ENCODE measurements at regions not wholly inside any gene's neighbourhood (a gene's known extent, or its start where the extent isn't known, plus 50 kb on each side); places are given as distances from the start of the nearest gene placed in this dataset.

DNA sequence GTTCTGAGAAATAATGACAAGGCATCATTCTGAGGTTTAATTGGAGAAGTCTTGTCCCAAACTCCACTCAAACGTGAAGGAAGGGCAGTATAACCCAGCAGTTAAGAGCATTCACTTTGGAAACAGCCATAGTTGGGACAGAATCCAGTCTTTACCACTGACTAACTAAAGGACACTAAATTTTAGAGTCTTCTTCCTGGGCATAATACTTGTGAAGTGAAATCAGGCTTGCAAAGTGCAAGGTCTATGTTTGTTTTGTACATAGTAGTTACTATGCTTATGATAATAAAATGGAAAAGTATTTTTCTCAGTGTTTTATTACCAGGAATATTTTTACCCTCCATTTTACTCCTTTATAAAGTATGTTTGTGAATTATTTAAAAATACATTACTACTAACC, 748.2 kb upstream of the ID2 start:
- no peak for DNase-seq (ENCODE audit: low spot score)

DNA sequence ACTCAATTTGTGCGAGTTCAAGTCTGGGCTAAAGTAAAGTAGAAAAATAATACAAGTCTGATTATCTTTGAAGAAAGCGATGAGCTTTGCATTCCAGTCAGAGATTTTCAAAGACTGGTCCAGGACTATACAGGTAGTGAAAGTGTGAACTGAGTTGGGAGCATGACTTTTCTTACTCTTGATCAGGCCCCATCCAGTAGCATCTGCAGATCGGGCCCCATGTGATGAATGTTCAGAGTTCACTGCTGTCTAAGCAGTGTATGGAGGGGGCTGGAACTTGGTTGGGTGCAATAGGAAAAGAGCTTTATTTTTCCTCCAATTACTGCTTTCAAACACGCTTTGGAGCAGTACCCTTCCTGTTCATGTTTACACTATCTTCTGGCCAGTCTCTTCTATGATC, 747.4 kb upstream of the ID2 start:
- DNase-seq (ENCODE audit: low spot score) = no peak

DNA sequence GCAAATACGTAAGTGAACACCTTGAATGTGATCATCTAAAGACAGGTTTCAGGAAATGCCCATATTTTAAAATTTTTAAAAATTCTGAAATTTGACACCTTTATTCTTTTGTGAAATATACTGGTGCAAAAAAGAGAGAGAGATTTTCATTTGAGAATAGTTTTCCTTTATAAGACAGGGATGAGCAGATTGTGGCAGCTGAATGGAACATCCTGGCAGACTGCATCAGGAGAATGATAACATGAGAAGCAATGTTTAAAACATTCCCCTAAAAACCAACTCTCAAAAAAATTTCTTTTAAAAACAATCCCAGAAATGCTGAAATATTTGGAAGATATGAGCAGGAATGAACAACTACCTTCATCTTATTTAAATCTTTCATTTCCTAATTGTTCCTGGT, 744.8 kb upstream of the ID2 start:
- no peak for DNase-seq (ENCODE audit: low spot score)

DNA sequence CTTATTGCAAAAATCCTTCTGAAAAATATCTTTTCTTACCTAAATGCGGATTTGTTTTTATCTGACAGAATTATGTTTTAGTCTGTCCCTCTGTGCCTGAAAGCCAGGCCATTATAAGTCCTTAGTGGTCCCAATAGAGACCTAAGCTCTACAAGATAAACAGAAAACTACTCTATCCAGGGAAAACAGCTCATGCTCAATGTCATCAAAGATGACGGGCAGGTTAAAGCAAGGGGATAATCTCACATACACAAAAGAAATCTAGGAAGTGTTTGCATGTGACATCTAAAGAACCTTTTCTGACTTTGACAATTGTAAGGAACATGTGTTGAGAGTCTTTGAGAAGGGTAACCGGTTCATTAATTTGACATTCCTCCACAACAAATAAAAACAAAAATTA, 741.1 kb upstream of the ID2 start:
- DNase-seq (ENCODE audit: low spot score) = no peak

DNA sequence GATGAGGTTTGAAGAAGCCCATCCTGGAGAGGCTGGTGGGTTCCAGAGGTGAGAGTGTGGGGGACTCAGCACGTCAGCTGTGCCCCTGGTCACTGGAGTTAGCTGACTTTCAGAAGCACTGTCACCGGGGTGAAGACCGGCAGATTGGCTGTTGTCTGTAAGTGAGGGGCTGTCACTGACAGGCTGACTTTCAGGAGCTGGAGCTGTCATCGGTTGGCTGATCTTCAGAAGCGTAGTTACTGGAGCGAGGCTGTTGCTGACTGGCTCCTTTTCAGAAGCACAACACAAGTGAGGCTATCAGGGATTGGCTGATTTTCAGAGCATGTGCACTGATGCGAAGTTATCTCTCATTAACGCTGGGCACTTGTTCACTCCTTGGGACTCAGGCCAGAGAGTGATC, 738.4 kb upstream of the ID2 start:
- no peak for DNase-seq (ENCODE audit: low spot score)

DNA sequence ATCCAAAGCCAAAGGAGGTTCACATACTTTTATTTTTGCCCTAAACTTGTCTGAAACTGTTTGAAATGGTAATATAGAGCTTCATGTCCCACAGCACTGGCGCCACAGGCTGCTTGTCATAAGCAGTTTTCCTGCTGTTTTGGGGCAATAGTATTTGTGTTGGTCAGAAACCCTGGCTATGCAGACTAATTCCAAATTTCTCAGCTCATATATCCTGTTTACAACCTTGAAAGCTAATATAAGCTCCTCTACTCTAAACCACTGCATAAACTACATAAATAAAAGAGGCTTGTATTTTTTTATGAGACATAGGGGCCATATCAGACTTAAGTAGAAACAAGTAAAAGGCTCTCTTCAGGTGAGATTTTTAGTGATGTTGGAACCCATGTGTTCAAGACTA, 736.8 kb upstream of the ID2 start:
- no peak for DNase-seq (ENCODE audit: low spot score)

DNA sequence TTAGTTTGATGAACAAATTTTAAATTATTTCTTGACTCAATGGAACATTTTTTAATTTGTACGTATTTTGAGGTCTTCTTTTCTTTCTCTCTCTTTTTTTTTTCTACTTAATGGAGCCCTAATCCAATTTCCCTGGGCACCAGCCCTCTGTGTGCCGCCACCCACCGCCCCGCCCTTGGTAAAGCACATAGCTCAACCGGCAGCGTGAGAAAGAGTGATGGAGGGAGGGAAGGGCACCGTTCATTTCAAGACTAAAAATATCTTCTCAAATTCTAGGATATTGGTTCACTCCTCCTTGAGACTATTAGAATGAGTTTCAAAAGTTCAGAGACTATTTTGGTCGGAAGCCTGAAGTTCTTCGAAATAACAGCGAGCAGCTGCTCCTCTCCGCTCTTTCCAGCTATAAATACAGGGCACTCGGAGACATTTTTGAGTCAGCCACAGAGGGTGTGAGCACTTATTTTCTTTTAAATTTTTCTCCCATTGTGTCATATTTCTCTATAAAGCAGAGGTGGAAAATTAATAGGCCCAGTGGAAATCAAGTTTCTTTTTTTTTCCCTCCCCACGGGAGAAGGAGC, 731.7 kb upstream of the ID2 start:
- DNase-seq (ENCODE audit: low spot score) = no peak

DNA sequence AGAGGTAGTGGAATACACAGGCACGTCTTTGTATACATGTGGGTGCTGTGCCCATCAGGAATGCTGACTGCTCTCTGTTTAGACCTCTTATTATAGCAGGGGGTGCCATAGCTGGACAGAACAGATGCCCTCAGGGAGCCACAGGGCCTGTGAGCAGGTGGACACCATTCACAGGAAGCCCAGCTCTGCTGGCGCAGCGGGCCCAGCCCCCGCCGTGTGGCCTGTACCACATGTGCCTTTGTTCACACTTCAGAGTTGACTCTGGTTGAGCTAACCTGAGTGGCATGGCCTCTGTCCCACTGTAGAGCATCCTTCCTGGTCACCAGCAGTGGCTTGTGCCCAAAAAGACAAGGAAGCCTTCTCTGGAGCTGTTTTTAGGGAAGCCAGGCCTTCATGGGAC, 730.9 kb upstream of the ID2 start:
- DNase-seq (ENCODE audit: low spot score) = no peak

DNA sequence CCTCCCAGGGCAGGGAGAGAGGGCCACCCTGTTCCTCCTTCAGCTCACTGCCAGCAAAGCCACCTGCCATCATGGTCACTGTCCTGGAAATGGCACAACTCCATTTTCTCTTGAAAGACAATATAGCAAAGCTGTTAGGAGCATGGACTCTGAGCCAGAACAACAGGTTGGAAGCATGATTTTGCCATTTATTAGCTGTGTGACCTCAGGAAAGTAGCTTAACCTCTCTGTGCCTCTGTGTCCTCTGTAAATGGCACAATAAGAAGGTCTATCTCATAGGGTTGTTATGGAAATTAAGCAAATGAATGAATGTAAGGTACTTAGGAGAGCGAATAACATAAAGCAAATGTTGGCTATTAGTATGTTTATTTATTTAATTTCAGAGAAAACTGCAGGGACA, 730.4 kb upstream of the ID2 start:
- no peak for DNase-seq (ENCODE audit: low spot score)

DNA sequence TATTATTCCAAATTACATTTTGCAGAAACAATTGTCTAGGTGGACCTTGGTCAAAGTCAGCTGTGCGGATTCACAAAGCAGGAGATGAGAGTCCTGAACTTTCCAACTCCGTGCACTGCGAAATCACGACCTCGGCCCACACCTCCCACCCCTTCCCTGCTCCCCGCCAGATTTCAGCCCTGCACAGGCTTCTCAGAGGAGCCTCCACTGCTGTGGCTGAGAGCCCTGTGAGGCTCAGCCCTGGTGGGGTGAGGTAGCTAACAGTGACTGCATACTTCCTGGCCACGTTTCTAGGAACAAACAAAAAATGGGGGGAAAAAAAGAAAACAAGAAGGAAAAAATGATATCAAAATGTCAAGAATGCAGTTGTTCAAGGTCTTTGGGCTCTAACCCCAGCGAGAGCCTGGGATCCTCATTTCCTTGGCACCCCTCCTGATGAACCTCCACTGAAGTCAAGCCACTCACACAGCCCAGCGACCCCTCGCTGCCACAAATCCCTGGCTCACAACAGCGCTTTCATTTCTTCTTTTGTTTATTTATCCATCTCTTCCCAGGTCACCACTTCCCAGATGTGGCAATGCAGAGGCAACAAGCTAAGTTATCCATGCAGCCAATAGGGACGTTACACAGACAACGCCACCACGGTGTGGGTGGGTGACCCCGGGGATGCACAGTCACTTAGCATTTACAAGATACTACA, 729.7 kb upstream of the ID2 start:
- no peak for DNase-seq (ENCODE audit: low spot score)

DNA sequence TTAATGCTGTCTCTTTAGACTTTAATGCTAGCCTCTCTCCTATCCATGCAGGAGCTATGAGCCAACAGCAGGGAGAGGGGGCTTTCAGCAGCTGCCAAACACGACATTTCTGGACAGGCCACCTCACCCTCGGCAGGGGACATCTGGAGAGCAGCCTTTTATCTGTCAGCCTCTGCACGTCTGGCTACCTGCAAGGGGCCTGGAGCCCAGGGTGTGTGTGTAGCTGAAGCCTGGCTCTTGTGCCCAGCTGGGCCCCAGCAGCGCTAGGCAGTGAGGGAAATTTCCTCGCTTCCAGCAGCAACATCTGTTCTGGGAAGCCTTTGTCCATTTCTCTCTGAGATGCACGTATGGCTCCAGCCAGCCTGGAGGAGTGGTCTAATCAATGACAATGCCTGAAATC, 728.7 kb upstream of the ID2 start:
- DNase-seq (ENCODE audit: low spot score) = no peak

DNA sequence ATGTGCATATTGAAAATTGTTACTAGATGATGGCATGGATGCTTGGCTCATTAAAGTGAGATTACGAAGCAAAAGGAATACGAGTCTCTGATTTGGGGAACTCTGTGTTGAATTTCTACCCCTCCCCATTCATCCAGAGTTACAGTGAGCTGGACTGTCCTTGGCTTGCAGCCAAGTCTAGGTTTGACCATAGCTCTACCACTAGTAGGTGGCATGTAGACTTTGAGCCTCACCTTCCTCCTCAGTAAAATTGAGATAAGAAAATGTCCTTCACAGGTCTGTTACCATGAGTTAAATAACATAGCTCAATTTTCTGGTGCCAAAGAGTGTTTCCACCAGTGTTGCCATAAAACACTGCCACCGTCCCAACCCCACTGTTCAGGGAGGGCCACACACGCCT, 727.6 kb upstream of the ID2 start:
- DNase-seq (ENCODE audit: low spot score) = no peak

DNA sequence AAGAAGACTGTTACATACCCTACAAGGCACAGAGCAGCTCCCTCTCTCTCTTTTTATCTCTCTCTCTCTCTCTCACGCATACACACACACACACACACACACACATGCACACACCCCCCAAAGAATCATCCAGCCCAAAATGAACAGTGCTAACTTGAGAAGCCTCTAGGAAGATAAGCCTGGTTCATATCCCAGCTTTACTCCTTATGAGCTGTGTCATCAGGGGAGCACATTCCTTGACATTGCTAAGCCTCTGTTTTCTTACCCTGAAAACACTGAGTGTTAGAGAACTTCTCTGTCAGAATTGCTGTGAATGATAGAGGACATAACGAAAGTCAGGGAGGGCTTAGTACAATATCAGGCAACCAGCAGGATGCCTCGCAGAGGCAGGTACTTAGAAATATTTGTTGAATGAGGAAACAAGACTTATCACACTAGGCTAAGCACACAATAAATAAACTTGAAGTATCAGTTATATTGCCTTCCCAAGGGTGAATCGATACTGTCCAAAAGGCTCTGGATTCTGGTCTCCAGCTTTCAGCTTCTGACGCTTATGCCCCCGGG, 725.6 kb upstream of the ID2 start:
- no peak for DNase-seq (ENCODE audit: low spot score)

DNA sequence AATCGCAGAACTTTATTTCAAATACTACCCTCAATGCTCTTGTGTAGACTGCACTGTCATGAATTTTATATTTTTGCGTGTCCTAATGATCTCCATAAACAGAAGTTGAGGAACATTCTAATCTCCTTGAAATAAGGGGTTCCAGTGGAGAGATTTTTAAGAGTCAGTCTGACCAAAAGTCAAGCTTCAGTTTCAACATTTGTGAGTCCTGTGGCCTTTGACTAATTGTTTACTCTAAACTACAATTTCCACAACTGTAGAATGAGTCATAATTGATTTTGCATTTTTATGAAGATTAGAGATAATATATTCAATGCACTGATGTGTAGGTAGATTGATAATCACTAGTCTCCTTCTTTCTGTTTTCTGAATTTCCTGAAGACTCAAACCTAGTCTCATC, 720.3 kb upstream of the ID2 start:
- DNase-seq (ENCODE audit: low spot score) = no peak

DNA sequence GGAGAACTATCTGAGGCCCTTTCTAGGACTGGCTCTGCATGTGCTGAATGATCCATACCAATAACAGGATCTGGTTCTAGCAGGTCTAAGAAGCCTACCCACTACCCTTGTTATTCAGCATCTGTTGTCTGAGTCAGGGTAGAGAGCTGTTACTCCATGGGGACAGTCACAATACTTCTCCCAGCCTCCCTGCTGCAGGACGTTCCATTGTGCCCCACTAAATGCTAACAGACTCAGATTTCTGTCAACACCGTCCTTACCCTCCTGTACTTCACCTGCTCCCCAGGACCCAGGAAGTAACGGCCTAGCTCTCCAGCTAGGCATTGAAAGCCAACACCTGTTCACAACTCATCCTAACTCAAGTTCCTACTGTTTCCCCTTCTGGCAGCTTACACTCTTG, 719.7 kb upstream of the ID2 start:
- no peak for DNase-seq (ENCODE audit: low spot score)

DNA sequence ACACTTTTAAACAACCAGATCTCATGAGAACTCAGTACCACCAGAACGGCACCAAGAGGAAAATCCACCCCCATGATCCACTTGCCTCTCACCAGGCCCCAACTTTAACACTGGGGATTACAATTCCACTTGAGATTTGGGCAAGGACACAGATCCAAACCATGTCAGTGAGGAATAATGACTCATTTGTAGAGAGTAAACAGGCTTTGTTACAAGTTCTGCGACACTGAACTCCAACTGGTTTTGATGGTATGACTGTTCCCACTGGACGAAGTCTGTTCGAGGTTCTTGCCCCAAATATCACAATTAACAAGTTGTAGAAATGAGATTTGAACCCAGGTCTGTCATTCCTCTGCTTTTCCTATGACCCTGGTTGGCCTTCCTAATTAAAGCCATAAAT, 718.1 kb upstream of the ID2 start:
- DNase-seq (ENCODE audit: low spot score) = no peak

DNA sequence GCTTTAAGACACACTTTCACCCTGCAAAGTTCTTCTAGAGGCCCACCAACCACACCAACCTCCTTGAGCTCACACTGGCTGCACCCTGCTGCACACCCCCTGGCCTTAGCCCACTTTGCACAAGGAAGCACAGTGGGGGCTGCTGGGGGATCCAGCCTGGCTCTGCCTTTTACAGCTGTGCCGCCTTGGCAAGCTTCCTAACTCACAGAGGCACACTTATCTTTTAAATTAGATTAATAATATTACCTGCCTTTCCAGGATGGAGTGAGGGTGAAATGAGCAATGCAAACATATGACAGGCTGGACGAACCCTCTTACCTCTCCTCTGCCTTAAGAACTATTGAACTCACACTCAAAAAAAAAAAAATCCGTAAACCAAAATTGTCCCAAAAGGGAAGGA, 715.8 kb upstream of the ID2 start:
- no peak for DNase-seq (ENCODE audit: low spot score)

DNA sequence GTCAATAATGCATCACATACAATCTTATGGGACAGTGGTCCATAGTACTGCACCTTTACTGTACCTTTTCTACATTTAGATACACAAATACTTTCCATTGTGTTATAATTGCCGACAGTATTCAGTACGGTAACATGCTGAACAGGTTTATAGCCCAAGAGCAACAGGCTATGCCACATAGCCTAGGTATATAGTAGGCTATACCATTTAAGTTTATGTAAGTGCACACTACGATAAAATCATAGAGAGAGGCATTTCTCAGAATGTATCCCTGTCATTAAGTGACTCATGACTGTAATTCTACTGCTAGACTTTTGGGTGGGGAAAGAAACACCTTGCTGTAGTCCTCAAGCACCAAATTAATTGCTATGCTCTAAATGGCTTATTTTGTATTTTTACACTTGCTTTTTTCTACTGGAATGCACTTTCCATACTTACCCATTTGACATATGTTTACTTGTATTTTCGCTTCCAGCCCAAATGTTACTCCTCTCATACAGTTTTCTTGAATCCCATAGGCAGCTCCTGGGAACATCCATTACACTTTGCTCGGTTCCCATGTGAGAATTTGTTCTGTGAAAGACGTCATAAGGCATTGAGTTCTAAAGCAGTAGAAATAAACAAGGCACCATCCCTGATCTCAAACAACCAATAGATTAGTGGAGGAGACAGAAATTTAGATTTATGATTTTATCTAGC, 714.0 kb upstream of the ID2 start:
- DNase-seq (ENCODE audit: low spot score) = no peak

DNA sequence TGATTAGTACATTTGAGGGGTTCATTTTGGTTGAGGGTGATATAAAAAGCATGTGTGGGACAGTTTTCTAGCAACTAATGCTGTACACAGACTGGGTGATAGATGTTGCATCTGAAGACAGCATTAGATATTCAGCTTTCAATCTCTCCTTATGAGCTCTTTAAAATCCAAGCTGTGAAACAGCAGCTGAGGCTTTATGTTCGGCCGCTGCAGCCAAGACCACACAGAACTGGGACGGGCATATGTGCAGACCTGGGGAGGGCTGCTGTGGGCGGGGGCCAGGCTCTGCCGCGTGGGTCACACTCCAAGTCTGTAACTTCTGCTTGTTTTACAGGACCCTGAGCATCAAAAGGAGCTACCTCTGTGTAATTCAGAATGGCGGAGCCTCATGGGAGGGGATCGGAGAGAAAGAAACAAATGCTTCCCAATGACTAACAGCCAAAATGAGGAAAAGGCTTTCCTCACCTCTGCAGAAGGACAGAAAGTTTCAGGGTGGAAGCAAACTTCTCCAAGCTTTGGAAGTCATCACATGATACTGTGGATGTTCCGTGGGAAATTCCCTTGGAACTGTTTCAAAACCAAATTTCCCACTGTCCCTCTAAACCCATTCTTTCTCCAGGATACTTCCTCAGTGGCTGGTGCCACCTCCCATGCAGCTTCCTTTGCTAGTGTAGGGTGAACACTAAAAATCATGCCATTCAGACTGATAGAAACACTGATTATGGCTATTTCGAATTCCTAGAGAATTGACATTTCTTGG, 711.9 kb upstream of the ID2 start:
- no peak for DNase-seq (ENCODE audit: low spot score)

DNA sequence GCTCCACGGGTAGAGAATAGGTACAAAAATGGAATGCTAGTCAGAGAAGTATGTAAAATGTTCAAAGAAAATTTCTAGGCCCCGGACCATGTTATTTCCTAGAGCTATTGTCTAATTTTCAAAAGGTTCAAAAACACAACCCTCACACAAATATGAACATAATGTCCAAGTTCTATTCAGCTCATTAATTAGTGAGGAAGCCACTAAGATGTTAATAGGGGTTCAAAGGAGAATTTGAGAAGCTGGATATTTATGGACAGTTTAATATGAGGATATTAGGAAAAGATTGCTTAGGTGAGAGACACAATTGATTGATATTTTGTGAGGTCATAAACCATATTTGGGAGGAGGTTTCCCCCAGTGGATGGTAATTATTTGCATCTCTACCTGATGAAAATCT, 710.6 kb upstream of the ID2 start:
- no peak for DNase-seq (ENCODE audit: low spot score)

DNA sequence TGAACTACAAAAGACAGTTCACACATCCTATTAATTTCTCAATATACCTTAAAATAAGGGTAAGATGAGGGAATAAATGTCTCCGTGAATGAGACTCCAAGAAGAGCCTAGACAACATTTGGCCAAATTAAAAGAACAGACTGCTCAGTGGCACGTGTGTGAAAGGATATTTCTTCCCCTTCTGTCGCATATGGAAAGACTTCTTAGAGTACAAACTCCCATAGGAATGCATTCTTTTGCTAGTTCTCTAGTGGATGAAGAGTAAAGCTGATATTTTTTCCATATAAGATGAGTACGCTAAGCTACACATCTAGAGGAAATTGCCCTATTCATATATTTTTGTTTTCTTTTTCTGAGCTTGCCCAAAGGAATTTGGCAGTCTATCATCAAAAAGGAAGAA, 710.0 kb upstream of the ID2 start:
- no peak for DNase-seq (ENCODE audit: low spot score)

DNA sequence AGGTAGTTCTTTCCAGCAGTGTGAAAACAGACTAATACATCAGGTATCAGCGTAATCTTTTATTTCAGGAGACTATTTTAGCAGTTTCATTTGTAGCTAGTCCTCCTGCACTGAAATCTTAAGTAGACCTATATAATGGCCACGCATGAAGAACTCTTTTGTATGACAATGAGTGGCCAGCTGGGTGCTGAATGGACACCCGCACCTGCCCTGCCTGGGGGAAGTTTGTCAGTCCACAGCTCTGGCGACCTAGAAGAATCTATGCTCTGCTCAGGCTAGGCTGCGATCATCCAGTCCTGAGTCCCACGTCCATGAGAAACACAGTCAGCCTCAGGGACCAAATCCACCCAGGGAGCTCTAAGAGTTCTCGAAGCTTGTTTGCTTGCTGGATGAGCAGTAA, 709.2 kb upstream of the ID2 start:
- DNase-seq (ENCODE audit: low spot score) = no peak

Data from HuH-7.5 (cell line).